ENCODE measurements at regions not wholly inside any gene's neighbourhood (a gene's known extent, or its start where the extent isn't known, plus 50 kb on each side); places are given as distances from the start of the nearest gene placed in this dataset.

DNA sequence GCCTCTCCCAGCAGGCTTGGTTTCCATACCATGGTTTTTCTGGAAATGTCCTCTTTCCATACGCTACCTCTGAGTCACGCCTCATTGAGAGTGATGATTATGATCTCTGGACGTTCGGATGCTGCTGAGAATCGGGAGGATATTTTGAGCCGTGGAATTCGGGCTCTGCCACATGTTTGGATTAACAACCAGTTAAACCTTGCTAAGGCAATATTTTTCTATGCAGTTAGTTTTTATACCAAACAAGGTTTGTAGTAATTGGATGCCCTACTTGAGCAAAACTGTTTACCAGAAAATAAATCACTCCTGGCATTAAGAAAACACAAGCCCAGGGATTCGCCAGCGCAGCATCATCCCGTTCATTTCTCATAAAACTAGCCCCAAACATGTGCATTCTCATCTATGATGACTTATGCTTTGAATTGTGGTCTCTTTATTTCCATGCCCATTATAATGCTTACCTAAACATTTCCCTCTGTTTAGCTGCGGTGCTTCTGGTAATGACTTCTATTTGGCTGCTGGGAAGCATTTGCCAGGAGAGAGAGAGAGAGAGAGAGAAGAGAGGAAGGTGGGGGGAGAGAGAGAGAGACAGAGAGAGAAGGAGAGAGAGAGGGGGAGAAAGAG lies 198.9 kb downstream of the CLIC5 start:
- TF ChIP-seq POLR2A (IDR thresholded peaks at IDR 0.05) (no peak), POLR2AphosphoS5 (IDR thresholded peaks at IDR 0.05) (no peak)
